ENCODE measurements at regions not wholly inside any gene's neighbourhood (a gene's known extent, or its start where the extent isn't known, plus 50 kb on each side); places are given as distances from the start of the nearest gene placed in this dataset.

DNA sequence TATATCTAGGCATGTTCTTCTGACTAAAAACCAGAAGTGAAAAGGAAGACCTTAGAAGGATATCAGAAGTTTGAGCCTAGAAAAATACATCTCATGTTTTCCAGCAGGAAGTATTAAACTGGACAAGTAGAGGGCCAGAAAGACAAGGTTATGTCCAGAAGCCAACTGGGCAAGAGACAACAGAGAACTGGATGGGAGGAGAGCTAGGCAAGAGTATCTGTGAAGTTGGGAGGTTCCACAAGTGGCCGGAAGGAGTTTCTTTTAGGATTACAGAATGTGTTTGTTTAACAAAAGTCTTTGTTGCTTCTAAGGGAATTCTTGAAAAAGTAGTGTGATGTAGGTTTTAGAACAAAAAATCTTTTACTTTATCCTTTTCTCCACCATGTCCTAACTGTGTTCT, 86.4 kb downstream of the CYP26A1 start:
- no peak for TF ChIP-seq CTCF (conservative IDR thresholded peaks at IDR 0.05; ENCODE audit: low read length)

DNA sequence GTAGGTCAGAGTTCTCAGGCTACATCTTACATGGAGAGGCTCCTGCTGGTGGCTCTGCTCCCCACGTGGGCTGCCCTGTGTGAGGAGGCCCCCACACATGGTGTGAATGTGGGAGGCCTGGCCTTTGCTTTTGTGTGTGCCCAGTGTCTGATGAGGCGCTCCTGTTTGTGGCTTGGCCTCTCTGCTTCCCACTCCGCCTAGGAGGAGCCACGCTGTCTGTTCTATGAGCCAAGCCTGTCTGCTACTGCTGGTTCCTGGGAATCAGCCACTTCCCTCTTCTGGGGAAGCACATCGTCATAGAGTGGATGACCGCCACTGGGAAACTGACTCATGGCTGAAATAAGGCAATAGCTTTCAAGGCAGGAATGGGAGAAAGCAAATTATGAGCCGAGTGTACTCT, 87.1 kb downstream of the CYP26A1 start:
- no peak overlapping the region for H3K4me3 ChIP-seq (ENCODE audit: low read length)
- DNase-seq (ENCODE audit: low read depth) = peak; percentile 94
- TF ChIP-seq CTCF (conservative IDR thresholded peaks at IDR 0.05; ENCODE audit: low read length) = no peak

More for the DNA sequence above, 86.4 kb downstream of the CYP26A1 start:
- H3K4me3 ChIP-seq (ENCODE audit: low read length) = no peak overlapping the region
- no peak for DNase-seq (ENCODE audit: low read depth)

DNA sequence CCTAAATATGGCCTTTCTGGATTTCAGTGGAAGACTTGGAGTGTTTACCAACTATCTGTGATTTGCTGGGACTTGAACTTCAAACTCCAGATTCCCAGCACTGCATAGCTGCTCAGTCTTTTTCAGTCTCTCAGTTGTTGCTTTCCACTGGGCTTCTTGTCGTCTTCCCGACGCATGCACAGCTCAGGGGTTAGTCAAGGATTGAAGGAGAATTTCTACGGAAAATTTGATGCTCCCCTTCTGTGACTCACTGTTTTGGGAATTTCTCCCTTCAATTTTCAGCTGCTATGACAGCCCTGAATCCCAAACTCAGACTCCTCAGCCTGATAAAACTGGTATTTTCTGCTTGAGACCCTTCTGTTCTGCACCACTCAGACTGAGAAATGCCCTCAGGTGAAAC, 91.7 kb downstream of the CYP26A1 start:
- TF ChIP-seq CTCF (conservative IDR thresholded peaks at IDR 0.05; ENCODE audit: low read length) = no peak
- H3K4me3 ChIP-seq (ENCODE audit: low read length) = no peak overlapping the region
- DNase-seq (ENCODE audit: low read depth) = peak; percentile 47

DNA sequence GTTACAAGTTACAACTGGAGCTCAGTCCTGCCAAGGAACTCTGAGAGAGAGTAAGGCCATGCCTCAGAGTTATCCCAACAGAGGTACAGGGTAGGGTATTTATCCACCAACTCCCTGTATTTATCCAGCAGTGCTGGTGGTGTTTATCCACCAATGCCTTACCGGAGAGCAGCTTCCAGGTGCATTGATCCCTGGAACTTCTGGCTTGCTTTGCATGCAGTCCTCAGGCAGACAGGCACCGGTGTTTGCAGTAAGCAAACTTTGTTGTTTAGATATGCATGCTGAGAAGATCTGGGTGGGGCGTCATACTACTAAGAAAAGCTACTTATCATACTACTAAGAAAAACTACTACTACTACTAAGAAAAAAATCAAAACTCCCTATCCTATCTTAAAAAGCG, 92.4 kb downstream of the CYP26A1 start:
- no peak overlapping the region for H3K4me3 ChIP-seq (ENCODE audit: low read length)
- no peak for DNase-seq (ENCODE audit: low read depth)
- TF ChIP-seq CTCF (conservative IDR thresholded peaks at IDR 0.05; ENCODE audit: low read length) = no peak

DNA sequence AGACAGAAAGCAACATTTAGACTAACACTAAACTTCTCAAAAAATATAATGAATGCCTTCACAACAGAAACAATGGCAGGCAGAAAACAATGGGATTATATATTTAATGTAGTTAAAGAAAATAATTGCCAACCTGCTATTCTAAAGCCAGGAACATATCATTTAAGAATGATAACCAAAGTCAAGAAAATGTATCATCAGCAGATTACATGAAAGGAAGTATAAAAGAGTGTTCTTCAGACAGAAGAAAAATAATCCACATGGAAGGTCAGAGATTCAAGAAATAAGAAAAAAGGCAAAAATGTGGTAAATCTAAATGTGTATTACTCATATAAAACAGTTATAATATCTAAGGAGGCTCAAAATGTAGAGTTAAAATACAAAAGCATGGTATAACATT, 98.1 kb downstream of the CYP26A1 start:
- H3K4me3 ChIP-seq (ENCODE audit: low read length) = no peak overlapping the region
- no peak for DNase-seq (ENCODE audit: low read depth)
- TF ChIP-seq CTCF (conservative IDR thresholded peaks at IDR 0.05; ENCODE audit: low read length) = no peak

- H3K4me3 ChIP-seq (ENCODE audit: low read length) = no peak overlapping the region
- TF ChIP-seq CTCF (conservative IDR thresholded peaks at IDR 0.05; ENCODE audit: low read length) = no peak
- DNase-seq (ENCODE audit: low read depth) = no peak
Measured at GRCh38 chr10:93173967-93174845, 100.5 kb downstream of the CYP26A1 start.

GRCh38 chr10:93175490-93175889, 101.8 kb downstream of the CYP26A1 start:
- H3K4me3 ChIP-seq (ENCODE audit: low read length) = no peak overlapping the region
- no peak for DNase-seq (ENCODE audit: low read depth)
- no peak for TF ChIP-seq CTCF (conservative IDR thresholded peaks at IDR 0.05; ENCODE audit: low read length)
